GM12874 (cell line): ENCODE measurements at regions not wholly inside any gene's neighbourhood (a gene's known extent, or its start where the extent isn't known, plus 50 kb on each side); places are given as distances from the start of the nearest gene placed in this dataset.

Experiments used
- CTCF ChIP-seq: IDR thresholded peaks from 2 replicates; pipeline ENCODE4 v1.5.1; 2011; ENCODE audit warnings: low read depth, mild to moderate bottlenecking, control low read depth, low read length, moderate library complexity; ENCODE audit not compliant: insufficient read depth

GRCh38 chr2:118202707-118203303 lies 114.5 kb downstream of the INSIG2 start:
- TF ChIP-seq CTCF = peak; percentile 86

- TF ChIP-seq CTCF = no peak
Measured at GRCh38 chr2:118198268-118198667, 110.0 kb downstream of the INSIG2 start.

- no peak for TF ChIP-seq CTCF
Measured at GRCh38 chr2:118197011-118197675, 108.9 kb downstream of the INSIG2 start.

GRCh38 chr2:118190474-118190873 lies 102.2 kb downstream of the INSIG2 start:
- no peak for TF ChIP-seq CTCF

GRCh38 chr2:118186858-118187254 lies 98.6 kb downstream of the INSIG2 start:
- no peak for TF ChIP-seq CTCF

- 0 out of 2 replicates have a peak, but pooled peaks have one; percentile 10 for TF ChIP-seq CTCF
Measured at GRCh38 chr2:118186110-118186857, 98.0 kb downstream of the INSIG2 start.
